ENCODE measurements at regions not wholly inside any gene's neighbourhood (a gene's known extent, or its start where the extent isn't known, plus 50 kb on each side); places are given as distances from the start of the nearest gene placed in this dataset.

DNA sequence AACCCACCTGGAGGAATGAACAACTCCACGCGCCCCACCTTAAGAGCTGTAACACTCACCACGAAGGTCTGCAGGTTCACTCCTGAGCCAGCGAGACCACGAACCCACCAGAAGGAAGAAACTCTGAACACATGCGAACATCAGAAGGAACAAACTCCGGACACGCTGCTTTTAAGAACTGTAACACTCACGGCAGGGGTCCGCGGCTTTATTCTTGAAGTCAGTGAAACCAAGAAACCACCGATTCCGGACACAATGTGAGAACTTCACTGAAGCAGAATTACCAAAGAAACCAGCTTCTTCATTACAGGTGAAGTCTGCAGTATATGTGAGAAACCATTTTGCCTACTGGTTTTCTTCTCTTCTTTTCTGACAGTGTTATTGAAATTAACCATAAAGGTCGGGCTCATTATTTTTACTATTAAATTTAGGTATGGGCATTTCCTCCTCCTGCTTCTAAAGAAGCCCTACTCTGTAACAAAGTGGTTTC lies 303.0 kb downstream of the KCNA4 start:
- no peak overlapping the region for H2BK5ac ChIP-seq (ENCODE audit: low read depth, low read length, poor library complexity)

DNA sequence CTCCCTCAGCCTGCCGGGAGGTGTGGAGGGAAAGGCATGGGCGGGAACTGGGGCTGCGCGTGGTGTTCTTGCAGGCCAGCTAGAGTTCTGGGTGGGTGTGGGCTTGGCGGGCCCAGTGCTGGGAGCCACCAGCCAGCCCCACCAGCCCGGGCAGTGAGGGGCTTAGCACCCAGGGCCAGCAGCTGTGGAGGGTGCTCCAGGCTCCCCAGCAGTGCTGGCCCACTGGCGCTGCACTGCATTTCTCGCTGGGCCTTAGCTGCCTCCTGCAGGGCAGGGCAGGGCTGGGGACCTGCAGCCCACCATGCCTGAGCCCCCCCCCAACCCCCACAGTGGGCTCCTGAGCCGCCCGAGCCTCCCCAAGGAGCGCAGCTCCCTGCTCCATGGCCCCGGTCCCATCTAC lies 304.2 kb downstream of the KCNA4 start:
- no peak overlapping the region for H3K9ac ChIP-seq (ENCODE audit: low read length)
- no CpG with 5 or more reads among the region's 12 CpGs for WGBS (ENCODE audit: extremely low coverage, insufficient coverage, insufficient read length)
- H3K79me1 ChIP-seq (ENCODE audit: low read length): no peaks in the 10 kb centered on the region
- H2AFZ ChIP-seq (ENCODE audit: insufficient read depth, low read length, poor library complexity): no peak overlapping the region
- no peak overlapping the region for H3K4me3 ChIP-seq (ENCODE audit: low read depth, low read length)
- H2AK5ac ChIP-seq (ENCODE audit: low read length): no peak overlapping the region
- H4K12ac ChIP-seq (ENCODE audit: low read depth, low read length): no peak overlapping the region
- no peaks in the 10 kb centered on the region for H3K36me3 ChIP-seq (ENCODE audit: control insufficient read depth in 1 of 2, insufficient read depth in 2 of 2, low read length in 2 of 2)
- H4K91ac ChIP-seq (ENCODE audit: low read depth, low read length): no peak overlapping the region
- no peak overlapping the region for H4K8ac ChIP-seq (ENCODE audit: low read depth, low read length)
- no peak overlapping the region for H3K18ac ChIP-seq (ENCODE audit: low read length)
- no peaks in the 10 kb centered on the region for H3K4me1 ChIP-seq (ENCODE audit: control insufficient read depth in 1 of 2, insufficient read depth in 2 of 2, low read length in 2 of 2)
- H3K4me2 ChIP-seq (ENCODE audit: low read length): no peak overlapping the region
- no peak overlapping the region for H2BK12ac ChIP-seq (ENCODE audit: low read length)
- H2BK120ac ChIP-seq (ENCODE audit: insufficient read depth, low read length, poor library complexity): no peak overlapping the region
- H3K4ac ChIP-seq (ENCODE audit: low read depth, low read length): no peak overlapping the region
- peaks cover 2% of the 10 kb centered on the region for H3K9me3 ChIP-seq (ENCODE audit: insufficient read depth, low read depth, low read length)
- H3K27me3 ChIP-seq (ENCODE audit: insufficient read depth, low read length): no peaks in the 10 kb centered on the region
- H3K14ac ChIP-seq (ENCODE audit: low read length): no peak overlapping the region
- H3K27ac ChIP-seq (ENCODE audit: low read depth, low read length): no peak overlapping the region
- H3K23ac ChIP-seq (ENCODE audit: low read length): no peak overlapping the region
- no peaks in the 10 kb centered on the region for H3K79me2 ChIP-seq (ENCODE audit: control insufficient read depth, insufficient read depth, low read length, poor library complexity)
- DNase-seq: no peak
- H2BK5ac ChIP-seq (ENCODE audit: low read depth, low read length, poor library complexity): no peak overlapping the region

More for the DNA sequence above, 303.0 kb downstream of the KCNA4 start:
- no peak overlapping the region for H4K12ac ChIP-seq (ENCODE audit: low read depth, low read length)
- H3K4me2 ChIP-seq (ENCODE audit: low read length): no peak overlapping the region
- H2BK120ac ChIP-seq (ENCODE audit: insufficient read depth, low read length, poor library complexity): no peak overlapping the region
- no peak overlapping the region for H3K4ac ChIP-seq (ENCODE audit: low read depth, low read length)
- H3K23ac ChIP-seq (ENCODE audit: low read length): no peak overlapping the region
- DNase-seq: no peak
- no peaks in the 10 kb centered on the region for H3K27me3 ChIP-seq (ENCODE audit: insufficient read depth, low read length)
- H3K4me1 ChIP-seq (ENCODE audit: control insufficient read depth in 1 of 2, insufficient read depth in 2 of 2, low read length in 2 of 2): no peaks in the 10 kb centered on the region
- no peak overlapping the region for H2AFZ ChIP-seq (ENCODE audit: insufficient read depth, low read length, poor library complexity)
- no peak overlapping the region for H2AK5ac ChIP-seq (ENCODE audit: low read length)
- H2BK12ac ChIP-seq (ENCODE audit: low read length): no peak overlapping the region
- no peaks in the 10 kb centered on the region for H3K79me1 ChIP-seq (ENCODE audit: low read length)
- H3K9me3 ChIP-seq (ENCODE audit: insufficient read depth, low read depth, low read length): peaks cover 2% of the 10 kb centered on the region
- no peak overlapping the region for H3K18ac ChIP-seq (ENCODE audit: low read length)
- no peak overlapping the region for H4K91ac ChIP-seq (ENCODE audit: low read depth, low read length)
- H3K27ac ChIP-seq (ENCODE audit: low read depth, low read length): no peak overlapping the region
- H4K8ac ChIP-seq (ENCODE audit: low read depth, low read length): no peak overlapping the region
- H3K79me2 ChIP-seq (ENCODE audit: control insufficient read depth, insufficient read depth, low read length, poor library complexity): no peaks in the 10 kb centered on the region
- WGBS (ENCODE audit: extremely low coverage, insufficient coverage, insufficient read length): no CpG with 5 or more reads among the region's 14 CpGs
- H3K14ac ChIP-seq (ENCODE audit: low read length): no peak overlapping the region
- H3K9ac ChIP-seq (ENCODE audit: low read length): no peak overlapping the region
- H3K4me3 ChIP-seq (ENCODE audit: low read depth, low read length): no peak overlapping the region
- H3K36me3 ChIP-seq (ENCODE audit: control insufficient read depth in 1 of 2, insufficient read depth in 2 of 2, low read length in 2 of 2): no peaks in the 10 kb centered on the region

GRCh38 chr11:29707924-29708323 lies 308.9 kb downstream of the KCNA4 start:
- no peak overlapping the region for H3K9ac ChIP-seq (ENCODE audit: low read length)
- no peak overlapping the region for H2BK120ac ChIP-seq (ENCODE audit: insufficient read depth, low read length, poor library complexity)
- H4K12ac ChIP-seq (ENCODE audit: low read depth, low read length): no peak overlapping the region
- no peak overlapping the region for H2AFZ ChIP-seq (ENCODE audit: insufficient read depth, low read length, poor library complexity)
- no peak overlapping the region for H3K23ac ChIP-seq (ENCODE audit: low read length)
- no peak overlapping the region for H4K8ac ChIP-seq (ENCODE audit: low read depth, low read length)
- no peaks in the 10 kb centered on the region for H3K79me2 ChIP-seq (ENCODE audit: control insufficient read depth, insufficient read depth, low read length, poor library complexity)
- no peaks in the 10 kb centered on the region for H3K36me3 ChIP-seq (ENCODE audit: control insufficient read depth in 1 of 2, insufficient read depth in 2 of 2, low read length in 2 of 2)
- no peak overlapping the region for H2AK5ac ChIP-seq (ENCODE audit: low read length)
- WGBS (ENCODE audit: extremely low coverage, insufficient coverage, insufficient read length): no CpG with 5 or more reads among the region's 2 CpGs
- no peak overlapping the region for H3K4me3 ChIP-seq (ENCODE audit: low read depth, low read length)
- no peak overlapping the region for H2BK12ac ChIP-seq (ENCODE audit: low read length)
- H3K4ac ChIP-seq (ENCODE audit: low read depth, low read length): no peak overlapping the region
- H3K14ac ChIP-seq (ENCODE audit: low read length): no peak overlapping the region
- no peak overlapping the region for H3K27ac ChIP-seq (ENCODE audit: low read depth, low read length)
- H3K4me1 ChIP-seq (ENCODE audit: control insufficient read depth in 1 of 2, insufficient read depth in 2 of 2, low read length in 2 of 2): no peaks in the 10 kb centered on the region
- no peak overlapping the region for H4K91ac ChIP-seq (ENCODE audit: low read depth, low read length)
- no peaks in the 10 kb centered on the region for H3K27me3 ChIP-seq (ENCODE audit: insufficient read depth, low read length)
- H3K9me3 ChIP-seq (ENCODE audit: insufficient read depth, low read depth, low read length): peaks cover 2% of the 10 kb centered on the region
- H3K18ac ChIP-seq (ENCODE audit: low read length): no peak overlapping the region
- no peaks in the 10 kb centered on the region for H3K79me1 ChIP-seq (ENCODE audit: low read length)
- DNase-seq: no peak
- H2BK5ac ChIP-seq (ENCODE audit: low read depth, low read length, poor library complexity): no peak overlapping the region
- H3K4me2 ChIP-seq (ENCODE audit: low read length): no peak overlapping the region

DNA sequence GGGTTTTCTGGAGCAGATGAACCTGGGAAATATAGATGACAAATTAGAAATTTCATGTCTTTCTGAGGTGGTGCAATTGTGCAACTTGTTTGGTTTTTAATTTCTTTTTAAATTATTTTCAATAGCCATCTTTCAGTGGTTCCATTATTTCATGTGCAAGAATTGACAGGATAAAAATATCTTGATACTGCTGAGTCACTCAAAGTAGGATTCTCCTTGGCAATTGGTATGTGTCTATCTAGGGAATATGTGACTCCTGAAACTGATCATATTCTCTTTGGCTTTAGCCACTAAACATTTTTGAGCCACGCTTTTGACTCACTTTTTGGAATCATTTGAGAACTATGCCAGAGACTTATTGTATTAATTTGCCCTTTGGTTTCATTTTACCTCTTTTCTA lies 331.5 kb downstream of the KCNA4 start:
- Histone ChIP-seq H3K79me1 (ENCODE audit: low read length) (no peaks in the 10 kb centered on the region), H3K4ac (ENCODE audit: low read depth, low read length) (no peak overlapping the region), H4K12ac (ENCODE audit: low read depth, low read length) (no peak overlapping the region), H3K27ac (ENCODE audit: low read depth, low read length) (no peak overlapping the region), H3K27me3 (ENCODE audit: insufficient read depth, low read length) (no peaks in the 10 kb centered on the region), H3K14ac (ENCODE audit: low read length) (no peak overlapping the region), H3K4me3 (ENCODE audit: low read depth, low read length) (no peak overlapping the region), H2AFZ (ENCODE audit: insufficient read depth, low read length, poor library complexity) (no peak overlapping the region), H3K4me2 (ENCODE audit: low read length) (no peak overlapping the region), H2BK5ac (ENCODE audit: low read depth, low read length, poor library complexity) (no peak overlapping the region), H2BK120ac (ENCODE audit: insufficient read depth, low read length, poor library complexity) (no peak overlapping the region), H2BK12ac (ENCODE audit: low read length) (no peak overlapping the region), H3K4me1 (ENCODE audit: control insufficient read depth in 1 of 2, insufficient read depth in 2 of 2, low read length in 2 of 2) (no peaks in the 10 kb centered on the region), H3K18ac (ENCODE audit: low read length) (no peak overlapping the region), H3K23ac (ENCODE audit: low read length) (no peak overlapping the region), H3K36me3 (ENCODE audit: control insufficient read depth in 1 of 2, insufficient read depth in 2 of 2, low read length in 2 of 2) (no peaks in the 10 kb centered on the region), H3K79me2 (ENCODE audit: control insufficient read depth, insufficient read depth, low read length, poor library complexity) (no peaks in the 10 kb centered on the region), H3K9ac (ENCODE audit: low read length) (no peak overlapping the region), H4K91ac (ENCODE audit: low read depth, low read length) (no peak overlapping the region), H3K9me3 (ENCODE audit: insufficient read depth, low read depth, low read length) (no peaks in the 10 kb centered on the region), H2AK5ac (ENCODE audit: low read length) (no peak overlapping the region), H4K8ac (ENCODE audit: low read depth, low read length) (no peak overlapping the region)
- WGBS (ENCODE audit: extremely low coverage, insufficient coverage, insufficient read length): no CpG with 5 or more reads among the region's 1 CpG
- no peak for DNase-seq

Data from trophoblast cell (in vitro differentiated cells and primary cell).